Fibroblast of lung (primary cell): ENCODE measurements at regions not wholly inside any gene's neighbourhood (a gene's known extent, or its start where the extent isn't known, plus 50 kb on each side); places are given as distances from the start of the nearest gene placed in this dataset.

ENCODE experiments used
- DNase-seq, 2 donors: peaks; one replicate each; pipeline versions ENCODE4 v3.0.0 to v3.0.0-alpha.2; 2010; ENCODE audit warnings: low read depth in 2 of 2
- H2AFZ ChIP-seq: 2 replicates; pipeline ENCODE4 v1.5.1; 2012; ENCODE audit warnings: low read length, control low read depth, inconsistent platforms
- H3K27ac ChIP-seq: 2 replicates; pipeline ENCODE4 v1.5.1; 2011; ENCODE audit warnings: low read length, control low read depth; ENCODE audit not compliant: insufficient read depth
- H3K27me3 ChIP-seq: 2 replicates; pipeline ENCODE4 v1.5.1; 2011; ENCODE audit warnings: mild to moderate bottlenecking, low read length; ENCODE audit not compliant: control insufficient read depth, insufficient read depth
- H3K36me3 ChIP-seq: 2 replicates; pipeline ENCODE4 v1.5.1; 2011; ENCODE audit warnings: low read length; ENCODE audit not compliant: control insufficient read depth, insufficient read depth
- H3K4me1 ChIP-seq: 2 replicates; pipeline ENCODE4 v1.5.1; 2011; ENCODE audit warnings: low read length; ENCODE audit not compliant: control insufficient read depth, insufficient read depth; ENCODE audit errors: extremely low read depth
- H3K4me2 ChIP-seq: 2 replicates; pipeline ENCODE4 v1.5.1; 2011; ENCODE audit warnings: low read length, control low read depth; ENCODE audit not compliant: insufficient read depth; ENCODE audit errors: extremely low read depth
- H3K4me3 ChIP-seq, 4 experiments: fragments of 200-600 bp in 1 of 4; sonication (generic) in 1 of 4; replicated peaks in 1 of 4; 2 replicates each; pipeline ENCODE4 v1.5.1; 2011 to 2016; ENCODE audit warnings: low read length in 4 of 4, low read depth in 3 of 4, mild to moderate bottlenecking in 3 of 4, control low read depth in 2 of 4, inconsistent platforms in 1 of 4, mixed read lengths in 1 of 4; ENCODE audit not compliant: insufficient read depth in 1 of 4; ENCODE audit errors: control extremely low read depth in 1 of 4
- H3K79me2 ChIP-seq: 2 replicates; pipeline ENCODE4 v1.5.1; 2012; ENCODE audit warnings: mild to moderate bottlenecking, low read length, inconsistent platforms; ENCODE audit not compliant: control insufficient read depth, insufficient read depth
- H3K9ac ChIP-seq: 2 replicates; pipeline ENCODE4 v1.5.1; 2011; ENCODE audit warnings: mild to moderate bottlenecking, low read length, control low read depth; ENCODE audit not compliant: insufficient read depth
- H3K9me3 ChIP-seq: 2 replicates; pipeline ENCODE4 v1.5.1; 2012; ENCODE audit warnings: low read depth, low read length; ENCODE audit not compliant: control insufficient read depth, insufficient read depth
- H4K20me1 ChIP-seq: 2 replicates; pipeline ENCODE4 v1.5.1; 2011; ENCODE audit warnings: low read length; ENCODE audit not compliant: control insufficient read depth, insufficient read depth; ENCODE audit errors: extremely low read depth
- CTCF ChIP-seq, 2 donors: IDR thresholded peaks in 1 of 2; conservative IDR thresholded peaks in 1 of 2; 1 replicate in 1 of 2; 2 replicates in 1 of 2; pipeline ENCODE4 v1.5.1; 2011 to 2012; ENCODE audit warnings: low read length in 2 of 2, control low read depth in 1 of 2, inconsistent platforms in 1 of 2, low read depth in 1 of 2, mild to moderate bottlenecking in 1 of 2
- EZH2 ChIP-seq: IDR thresholded peaks from 2 replicates; pipeline ENCODE4 v1.5.1; 2012; ENCODE audit warnings: low read length, control low read depth, mild to moderate bottlenecking; ENCODE audit errors: missing control alignments

- H3K36me3 ChIP-seq, result no peaks in the 10 kb centered on the region
- DNase-seq, result no peak
- H3K27me3 ChIP-seq, result no peaks in the 10 kb centered on the region
- H4K20me1 ChIP-seq, result no peaks in the 10 kb centered on the region
- no peak overlapping the region for H3K9ac ChIP-seq
- no peak for TF ChIP-seq EZH2
- no peaks in the 10 kb centered on the region for H3K79me2 ChIP-seq
- H3K4me2 ChIP-seq, result no peak overlapping the region
- no peak overlapping the region for H3K4me3 ChIP-seq
- no peaks in the 10 kb centered on the region for H3K9me3 ChIP-seq
- H3K4me1 ChIP-seq, result no peaks in the 10 kb centered on the region
- no peak overlapping the region for H2AFZ ChIP-seq
- H3K27ac ChIP-seq, result no peak overlapping the region
Measured at GRCh38 chr5:104053353-104053649, 490.7 kb upstream of the NUDT12 start.

- TF ChIP-seq EZH2, result no peak
- TF ChIP-seq CTCF (conservative IDR thresholded peaks at IDR 0.05 in 1 of 2, IDR thresholded peaks at IDR 0.05 in 1 of 2; ENCODE audit: low read depth in 1 of 2, low read length in 2 of 2), result no peak
- Histone ChIP-seq H4K20me1 (no peaks in the 10 kb centered on the region), H3K27me3 (no peaks in the 10 kb centered on the region), H3K9ac (no peak overlapping the region), H3K79me2 (no peaks in the 10 kb centered on the region), H2AFZ (no peak overlapping the region), H3K9me3 (no peaks in the 10 kb centered on the region), H3K4me3 (no peak overlapping the region), H3K36me3 (no peaks in the 10 kb centered on the region), H3K27ac (no peak overlapping the region), H3K4me2 (no peak overlapping the region), H3K4me1 (no peaks in the 10 kb centered on the region)
- no peak for DNase-seq
Measured at GRCh38 chr5:104052558-104053352, 490.2 kb upstream of the NUDT12 start.

GRCh38 chr5:104050436-104050835, 487.8 kb upstream of the NUDT12 start:
- H3K9ac ChIP-seq, result no peak overlapping the region
- TF ChIP-seq EZH2 (no peak), CTCF (conservative IDR thresholded peaks at IDR 0.05 in 1 of 2, IDR thresholded peaks at IDR 0.05 in 1 of 2; ENCODE audit: low read depth in 1 of 2, low read length in 2 of 2) (no peak)
- DNase-seq, result no peak
- H3K27me3 ChIP-seq, result no peaks in the 10 kb centered on the region
- H3K4me1 ChIP-seq, result no peaks in the 10 kb centered on the region
- no peaks in the 10 kb centered on the region for H3K79me2 ChIP-seq
- H3K9me3 ChIP-seq, result no peaks in the 10 kb centered on the region
- H3K4me2 ChIP-seq, result no peak overlapping the region
- H3K27ac ChIP-seq, result no peak overlapping the region
- H2AFZ ChIP-seq, result no peak overlapping the region
- H4K20me1 ChIP-seq, result no peaks in the 10 kb centered on the region
- H3K4me3 ChIP-seq, result no peak overlapping the region
- H3K36me3 ChIP-seq, result no peaks in the 10 kb centered on the region
